ENCODE measurements at regions not wholly inside any gene's neighbourhood (a gene's known extent, or its start where the extent isn't known, plus 50 kb on each side); places are given as distances from the start of the nearest gene placed in this dataset.

DNA sequence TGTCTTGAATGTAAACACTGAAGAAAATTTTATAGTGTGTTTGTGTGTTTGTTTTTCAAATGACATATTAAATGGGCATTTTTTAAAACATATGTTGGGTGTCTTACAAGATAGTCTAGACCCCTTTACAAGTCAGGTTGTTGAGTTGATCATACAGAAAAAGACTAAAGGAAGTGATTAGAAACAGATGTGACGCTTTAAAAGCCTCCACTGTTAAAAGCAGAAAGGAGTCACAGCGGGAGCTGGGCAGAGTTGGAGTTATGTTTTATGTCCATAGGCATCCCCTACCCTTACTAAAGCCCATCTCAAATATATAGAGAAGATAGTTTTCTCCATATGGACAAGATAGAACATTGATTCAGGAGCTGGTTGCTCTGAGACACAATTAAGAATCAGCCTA lies 393.9 kb downstream of the PLPP3 start:
- H3K9me2 ChIP-seq (ENCODE audit: insufficient read depth): no peaks in the 10 kb centered on the region
- H3K79me2 ChIP-seq (ENCODE audit: low read depth): no peaks in the 10 kb centered on the region
- H3K27ac ChIP-seq: no peak overlapping the region
- no peaks in the 10 kb centered on the region for H3K9me3 ChIP-seq (ENCODE audit: insufficient read depth, low read depth)
- H3K4me3 ChIP-seq: no peak overlapping the region
- no TSS peak for BruUV-seq (replicated peaks)
- intact Hi-C loops (cut with micrococcal nuclease; ENCODE audit: unreplicated experiment): no loop called here
- H3K36me3 ChIP-seq (ENCODE audit: low read depth): no peaks in the 10 kb centered on the region
- CTCF ChIA-PET: no interaction called here
- H2AFZ ChIP-seq: no peak overlapping the region
- H3K4me1 ChIP-seq (replicated peaks; ENCODE audit: insufficient read depth): no peaks in the 10 kb centered on the region
- no peaks in the 10 kb centered on the region for H3K27me3 ChIP-seq (ENCODE audit: insufficient read depth, low read depth)
- DNase-seq: no peak
- no peak overlapping the region for H3K4me2 ChIP-seq
- POLR2A ChIA-PET (ENCODE audit: unreplicated experiment): interaction anchor here (0.7 kb wide), 1 partner anchor 324 kb away, joined by 3 read pairs; no protein-coding TSS in a partner anchor
- TF ChIP-seq EZH2 (IDR thresholded peaks at IDR 0.05; ENCODE audit: low read depth): no peak
- TF ChIP-seq, protein P1, sequence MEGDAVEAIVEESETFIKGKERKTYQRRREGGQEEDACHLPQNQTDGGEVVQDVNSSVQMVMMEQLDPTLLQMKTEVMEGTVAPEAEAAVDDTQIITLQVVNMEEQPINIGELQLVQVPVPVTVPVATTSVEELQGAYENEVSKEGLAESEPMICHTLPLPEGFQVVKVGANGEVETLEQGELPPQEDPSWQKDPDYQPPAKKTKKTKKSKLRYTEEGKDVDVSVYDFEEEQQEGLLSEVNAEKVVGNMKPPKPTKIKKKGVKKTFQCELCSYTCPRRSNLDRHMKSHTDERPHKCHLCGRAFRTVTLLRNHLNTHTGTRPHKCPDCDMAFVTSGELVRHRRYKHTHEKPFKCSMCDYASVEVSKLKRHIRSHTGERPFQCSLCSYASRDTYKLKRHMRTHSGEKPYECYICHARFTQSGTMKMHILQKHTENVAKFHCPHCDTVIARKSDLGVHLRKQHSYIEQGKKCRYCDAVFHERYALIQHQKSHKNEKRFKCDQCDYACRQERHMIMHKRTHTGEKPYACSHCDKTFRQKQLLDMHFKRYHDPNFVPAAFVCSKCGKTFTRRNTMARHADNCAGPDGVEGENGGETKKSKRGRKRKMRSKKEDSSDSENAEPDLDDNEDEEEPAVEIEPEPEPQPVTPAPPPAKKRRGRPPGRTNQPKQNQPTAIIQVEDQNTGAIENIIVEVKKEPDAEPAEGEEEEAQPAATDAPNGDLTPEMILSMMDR (conservative IDR thresholded peaks at IDR 0.05): no peak
- H3F3A ChIP-seq (ENCODE audit: insufficient read depth, low read depth): no peaks in the 10 kb centered on the region
- H4K20me1 ChIP-seq (ENCODE audit: insufficient read depth): no peaks in the 10 kb centered on the region

DNA sequence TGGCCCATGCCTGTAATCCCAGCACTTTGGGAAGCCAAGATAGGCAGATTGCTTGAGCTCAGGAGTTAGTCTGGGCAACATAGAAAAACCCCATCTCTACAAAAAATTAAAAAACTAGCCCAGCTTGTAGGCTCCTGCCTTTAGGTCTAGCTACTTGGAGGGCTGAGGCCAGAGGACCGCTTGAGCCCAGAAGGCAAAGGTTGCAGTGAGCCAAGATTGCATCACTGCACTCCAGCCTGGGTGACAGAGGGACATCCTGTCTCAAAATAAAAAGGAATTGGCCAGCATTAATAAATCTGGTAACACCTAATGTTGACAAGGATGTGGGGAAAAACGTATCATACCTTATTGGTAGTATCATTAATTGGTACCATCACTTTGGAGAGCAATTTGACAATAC lies 396.2 kb downstream of the PLPP3 start:
- H3K4me3 ChIP-seq: no peak overlapping the region
- intact Hi-C loops (cut with micrococcal nuclease; ENCODE audit: unreplicated experiment): loop anchor here (5.0 kb wide), 1 partner anchor 394 kb away; the partner anchor contains the start of gene PLPP3
- TF ChIP-seq, protein P1 (conservative IDR thresholded peaks at IDR 0.05): no peak
- H3K4me1 ChIP-seq (replicated peaks; ENCODE audit: insufficient read depth): no peaks in the 10 kb centered on the region
- H4K20me1 ChIP-seq (ENCODE audit: insufficient read depth): no peaks in the 10 kb centered on the region
- H3K9me2 ChIP-seq (ENCODE audit: insufficient read depth): no peaks in the 10 kb centered on the region
- no peaks in the 10 kb centered on the region for H3K36me3 ChIP-seq (ENCODE audit: low read depth)
- ChIA-PET POLR2A (ENCODE audit: unreplicated experiment) (no interaction called here), CTCF (interaction anchor here (0.7 kb wide), 1 partner anchor 588 kb away, joined by 3 read pairs; no protein-coding TSS in a partner anchor)
- no peak overlapping the region for H2AFZ ChIP-seq
- H3K4me2 ChIP-seq: no peak overlapping the region
- no peak for DNase-seq
- no peaks in the 10 kb centered on the region for H3K27me3 ChIP-seq (ENCODE audit: insufficient read depth, low read depth)
- no peaks in the 10 kb centered on the region for H3K79me2 ChIP-seq (ENCODE audit: low read depth)
- H3K9me3 ChIP-seq (ENCODE audit: insufficient read depth, low read depth): no peaks in the 10 kb centered on the region
- no peaks in the 10 kb centered on the region for H3F3A ChIP-seq (ENCODE audit: insufficient read depth, low read depth)
- H3K27ac ChIP-seq: no peak overlapping the region
- no TSS peak for BruUV-seq (replicated peaks)

DNA sequence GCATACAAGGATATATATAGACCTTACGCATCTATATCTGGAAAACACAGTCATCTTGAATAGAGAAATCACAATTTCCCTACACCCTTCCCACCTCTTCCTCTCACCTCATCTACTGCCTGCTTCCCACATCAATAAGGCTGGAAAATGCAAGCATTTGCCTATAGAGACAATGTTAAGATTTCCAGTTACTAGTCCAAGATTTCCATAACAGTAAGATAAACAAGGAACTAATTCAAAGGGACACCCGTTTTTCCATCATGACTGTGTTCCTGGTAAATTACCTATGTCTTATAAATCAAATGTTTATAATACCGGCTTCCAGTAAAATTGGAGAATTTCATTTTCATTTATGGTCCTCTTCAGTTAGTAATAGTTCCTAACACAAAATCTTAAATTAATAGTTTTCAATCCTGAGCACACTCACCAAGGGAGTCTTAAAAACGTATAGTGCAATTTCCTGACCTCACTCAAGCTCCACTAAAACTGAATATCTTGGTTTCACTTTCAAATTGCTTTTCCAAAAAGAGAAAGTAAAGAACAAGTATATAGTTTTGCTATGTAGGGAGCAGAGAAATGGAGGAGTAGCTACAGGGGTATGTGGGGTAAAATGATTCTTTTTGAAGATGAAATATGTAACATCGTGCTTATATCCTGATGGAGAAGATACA lies 398.7 kb downstream of the PLPP3 start:
- no peak for TF ChIP-seq EZH2 (IDR thresholded peaks at IDR 0.05; ENCODE audit: low read depth)
- TF ChIP-seq, protein P1 (conservative IDR thresholded peaks at IDR 0.05): no peak
- Histone ChIP-seq H3K79me2 (ENCODE audit: low read depth) (no peaks in the 10 kb centered on the region), H3K4me1 (replicated peaks; ENCODE audit: insufficient read depth) (no peaks in the 10 kb centered on the region), H4K20me1 (ENCODE audit: insufficient read depth) (no peaks in the 10 kb centered on the region), H3K9me3 (ENCODE audit: insufficient read depth, low read depth) (no peaks in the 10 kb centered on the region), H3K27ac (no peak overlapping the region), H2AFZ (no peak overlapping the region), H3K4me3 (no peak overlapping the region), H3F3A (ENCODE audit: insufficient read depth, low read depth) (no peaks in the 10 kb centered on the region), H3K27me3 (ENCODE audit: insufficient read depth, low read depth) (no peaks in the 10 kb centered on the region), H3K9me2 (ENCODE audit: insufficient read depth) (no peaks in the 10 kb centered on the region), H3K36me3 (ENCODE audit: low read depth) (no peaks in the 10 kb centered on the region), H3K4me2 (peak overlapping the region; percentile 3; the same call in 1 of the 2 replicates)
- no TSS peak for BruUV-seq (replicated peaks)
- CTCF ChIA-PET: no interaction called here
- POLR2A ChIA-PET (ENCODE audit: unreplicated experiment): no interaction called here
- intact Hi-C loops (cut with micrococcal nuclease; ENCODE audit: unreplicated experiment): loop anchor here (5.0 kb wide), 1 partner anchor 397 kb away; the partner anchor contains the start of gene PLPP3
- DNase-seq: no peak
